ENCODE measurements at regions not wholly inside any gene's neighbourhood (a gene's known extent, or its start where the extent isn't known, plus 50 kb on each side); places are given as distances from the start of the nearest gene placed in this dataset.

GRCh38 chr13:34772881-34773280 lies 169.2 kb upstream of the NBEA start:
- Histone ChIP-seq H3K4me1 (no peaks in the 10 kb centered on the region), H3K36me3 (ENCODE audit: low read depth, missing control alignments) (no peaks in the 10 kb centered on the region), H3K9me3 (no peaks in the 10 kb centered on the region), H3K27ac (no peak overlapping the region), H3K27me3 (no peaks in the 10 kb centered on the region), H3K4me3 (no peak overlapping the region)
- TF ChIP-seq POLR2A (IDR thresholded peaks at IDR 0.05), result no peak
- no peak for DNase-seq
- intact Hi-C loops (cut with DNase I; ENCODE audit: low total_unique reads), result no loop called here
- WGBS, 2 donors, result 83 to 94% methylated on average over 3 of the region's 3 CpGs

GRCh38 chr13:34776390-34776981 lies 165.6 kb upstream of the NBEA start:
- Histone ChIP-seq H3K4me3 (no peak overlapping the region), H3K4me1 (no peaks in the 10 kb centered on the region), H3K27me3 (no peaks in the 10 kb centered on the region), H3K36me3 (ENCODE audit: low read depth, missing control alignments) (no peaks in the 10 kb centered on the region), H3K9me3 (no peaks in the 10 kb centered on the region), H3K27ac (no peak overlapping the region)
- WGBS, 2 donors, result 83 to 94% methylated on average over 2 of the region's 2 CpGs
- TF ChIP-seq POLR2A (IDR thresholded peaks at IDR 0.05), result no peak
- no peak for TF ChIP-seq CTCF (IDR thresholded peaks at IDR 0.05)
- intact Hi-C loops (cut with DNase I; ENCODE audit: low total_unique reads), result no loop called here
- DNase-seq, result no peak

GRCh38 chr13:34777089-34777913 lies 164.8 kb upstream of the NBEA start:
- TF ChIP-seq CTCF (IDR thresholded peaks at IDR 0.05), result no peak
- no peak for TF ChIP-seq POLR2A (IDR thresholded peaks at IDR 0.05)
- Histone ChIP-seq H3K4me1 (no peaks in the 10 kb centered on the region), H3K36me3 (ENCODE audit: low read depth, missing control alignments) (no peaks in the 10 kb centered on the region), H3K27me3 (no peaks in the 10 kb centered on the region), H3K27ac (no peak overlapping the region), H3K4me3 (no peak overlapping the region), H3K9me3 (no peaks in the 10 kb centered on the region)
- WGBS, 2 donors, result 79 to 82% methylated on average over 8 of the region's 8 CpGs
- DNase-seq, result no peak
- intact Hi-C loops (cut with DNase I; ENCODE audit: low total_unique reads), result no loop called here

GRCh38 chr13:34777914-34778303 lies 164.2 kb upstream of the NBEA start:
- H3K4me3 ChIP-seq, result no peak overlapping the region
- H3K9me3 ChIP-seq, result no peaks in the 10 kb centered on the region
- H3K27me3 ChIP-seq, result no peaks in the 10 kb centered on the region
- H3K27ac ChIP-seq, result no peak overlapping the region
- DNase-seq, result no peak
- 90 to 91% methylated on average over 5 of the region's 5 CpGs for WGBS, 2 donors
- no peak for TF ChIP-seq CTCF (IDR thresholded peaks at IDR 0.05)
- no peak for TF ChIP-seq POLR2A (IDR thresholded peaks at IDR 0.05)
- H3K4me1 ChIP-seq, result no peaks in the 10 kb centered on the region
- intact Hi-C loops (cut with DNase I; ENCODE audit: low total_unique reads), result no loop called here
- H3K36me3 ChIP-seq (ENCODE audit: low read depth, missing control alignments), result no peaks in the 10 kb centered on the region

- no peak overlapping the region for H3K27ac ChIP-seq
- no peak overlapping the region for H3K4me3 ChIP-seq
- H3K4me1 ChIP-seq, result no peaks in the 10 kb centered on the region
- no peaks in the 10 kb centered on the region for H3K9me3 ChIP-seq
- no peak for TF ChIP-seq POLR2A (IDR thresholded peaks at IDR 0.05)
- no peak for TF ChIP-seq CTCF (IDR thresholded peaks at IDR 0.05)
- intact Hi-C loops (cut with DNase I; ENCODE audit: low total_unique reads), result no loop called here
- no peak for DNase-seq
- WGBS, 2 donors, result 69 to 73% methylated on average over 6 of the region's 6 CpGs
- H3K27me3 ChIP-seq, result no peaks in the 10 kb centered on the region
- no peaks in the 10 kb centered on the region for H3K36me3 ChIP-seq (ENCODE audit: low read depth, missing control alignments)
Observed at GRCh38 chr13:34779171-34779570, 162.9 kb upstream of the NBEA start.

All from testis (tissue), 2 donors.